Stimulated activated CD8-positive, alpha-beta memory T cell treated with anti-CD3 and anti-CD28 coated beads, Interleukin-4, amount 100 ng/mL, for 24 hours (primary cell): ENCODE measurements at regions not wholly inside any gene's neighbourhood (a gene's known extent, or its start where the extent isn't known, plus 50 kb on each side); places are given as distances from the start of the nearest gene placed in this dataset.

ENCODE experiments used
- DNase-seq: peaks from one replicate; pipeline ENCODE4 v3.0.0-alpha.2; 2020; ENCODE audit warnings: low read depth

GRCh38 chr17:14886200-14886739 is 378.9 kb downstream of the PMP22 start:
- no peak for DNase-seq

- no peak for DNase-seq
Measured at GRCh38 chr17:14882131-14882530, 383.0 kb downstream of the PMP22 start.

GRCh38 chr17:14875557-14876412 is 389.3 kb downstream of the PMP22 start:
- DNase-seq = no peak

- no peak for DNase-seq
Measured at GRCh38 chr17:14873996-14874395, 391.1 kb downstream of the PMP22 start.

GRCh38 chr17:14873540-14873939 is 391.6 kb downstream of the PMP22 start:
- DNase-seq = no peak

GRCh38 chr17:14871921-14872320 is 393.2 kb downstream of the PMP22 start:
- no peak for DNase-seq

GRCh38 chr17:14866266-14866665 is 398.9 kb downstream of the PMP22 start:
- no peak for DNase-seq

- no peak for DNase-seq
Measured at GRCh38 chr17:14864127-14864526, 401.0 kb downstream of the PMP22 start.

- DNase-seq = no peak
Measured at GRCh38 chr17:14859542-14859941, 405.6 kb downstream of the PMP22 start.

- no peak for DNase-seq
Measured at GRCh38 chr17:14856176-14856575, 408.9 kb downstream of the PMP22 start.

- DNase-seq = no peak
Measured at GRCh38 chr17:14854691-14855090, 410.4 kb downstream of the PMP22 start.

- DNase-seq = no peak
Measured at GRCh38 chr17:14845591-14846281, 419.4 kb downstream of the PMP22 start.

GRCh38 chr17:14843086-14843795 is 421.9 kb downstream of the PMP22 start:
- no peak for DNase-seq

GRCh38 chr17:14840616-14841231 is 424.4 kb downstream of the PMP22 start:
- no peak for DNase-seq

GRCh38 chr17:14838567-14838966 is 426.6 kb downstream of the PMP22 start:
- no peak for DNase-seq

GRCh38 chr17:14833201-14833785 is 431.8 kb downstream of the PMP22 start:
- no peak for DNase-seq

- DNase-seq = no peak
Measured at GRCh38 chr17:14831491-14831890, 433.6 kb downstream of the PMP22 start.

- DNase-seq = no peak
Measured at GRCh38 chr17:14827396-14827919, 437.7 kb downstream of the PMP22 start.

GRCh38 chr17:14826358-14826757 is 438.8 kb downstream of the PMP22 start:
- no peak for DNase-seq

- DNase-seq = no peak
Measured at GRCh38 chr17:14818469-14818868, 446.7 kb downstream of the PMP22 start.

GRCh38 chr17:14815079-14815478 is 450.0 kb downstream of the PMP22 start:
- DNase-seq = no peak
